ENCODE measurements at regions not wholly inside any gene's neighbourhood (a gene's known extent, or its start where the extent isn't known, plus 50 kb on each side); places are given as distances from the start of the nearest gene placed in this dataset.

DNA sequence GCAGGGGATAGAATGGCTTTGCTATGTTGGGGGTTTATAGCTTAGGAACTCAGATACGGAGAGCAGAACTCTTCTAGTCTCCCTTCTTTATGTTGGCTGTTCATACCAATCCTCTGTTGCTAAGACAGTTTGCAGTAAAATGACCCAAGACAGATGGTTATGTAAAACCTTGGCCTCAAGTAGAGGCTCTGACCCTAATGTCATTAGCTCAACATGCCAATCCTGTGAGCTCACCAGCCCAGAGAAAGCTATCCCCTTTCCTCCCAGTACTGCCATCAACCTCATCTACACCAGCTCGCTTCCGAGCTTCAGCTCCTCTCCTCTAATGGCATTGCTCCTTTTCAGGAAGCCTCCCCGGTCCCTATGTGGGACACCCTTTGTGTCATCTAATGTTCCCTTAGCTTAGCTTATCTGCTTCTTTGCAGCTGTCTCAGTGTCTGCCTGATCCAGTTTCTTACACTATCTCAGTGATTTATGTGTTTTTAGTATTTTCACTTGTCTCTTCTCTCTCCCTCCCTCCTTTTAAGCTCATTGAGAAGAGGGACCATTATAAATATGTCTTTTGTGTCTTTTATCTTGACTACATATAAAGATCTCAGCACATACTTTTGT is 281.3 kb upstream of the CLINT1 start:
- no peak for DNase-seq

DNA sequence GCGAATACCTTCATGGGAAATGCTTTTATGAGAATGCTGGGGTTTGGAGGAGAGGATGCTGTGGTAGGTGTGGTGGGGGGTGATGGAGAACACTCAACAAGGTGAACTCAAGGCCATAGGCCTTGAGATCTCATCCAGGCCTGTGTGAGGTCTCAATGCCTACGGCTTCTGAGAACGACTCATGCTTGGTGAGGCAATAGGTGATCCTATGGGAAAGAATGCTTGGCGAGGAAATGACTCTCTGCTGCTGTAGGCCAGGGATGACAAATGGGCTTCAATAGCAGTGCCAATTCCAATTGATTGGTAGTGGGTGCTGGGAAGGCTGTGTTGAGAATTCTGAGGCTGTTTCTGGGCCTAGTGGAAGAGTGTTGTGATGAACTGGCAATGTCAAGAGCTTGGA is 280.2 kb upstream of the CLINT1 start:
- no peak for DNase-seq

DNA sequence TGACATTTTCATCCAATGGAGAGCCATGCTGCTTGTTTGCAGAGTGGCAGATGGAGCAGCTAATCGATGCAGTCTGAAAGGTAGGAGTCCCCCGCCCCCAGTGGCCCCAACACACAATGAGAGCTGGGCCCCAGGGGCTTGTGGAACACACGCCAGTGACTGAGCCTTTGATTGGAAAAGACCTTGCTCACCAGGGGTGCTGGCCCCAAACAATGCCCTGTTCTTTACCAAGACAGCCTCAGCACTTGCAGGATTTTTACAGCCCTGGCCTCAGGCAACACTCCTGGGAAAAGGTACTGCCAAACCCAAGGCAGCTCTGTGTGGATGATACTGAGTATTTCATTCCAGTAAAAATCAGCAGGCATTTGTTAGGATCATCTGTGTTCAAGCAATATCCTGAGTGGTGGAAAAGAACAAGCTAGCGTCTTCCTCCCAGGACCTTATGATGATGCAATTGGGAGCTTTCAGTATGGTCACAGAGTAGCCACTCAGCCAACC is 276.8 kb upstream of the CLINT1 start:
- DNase-seq = no peak

DNA sequence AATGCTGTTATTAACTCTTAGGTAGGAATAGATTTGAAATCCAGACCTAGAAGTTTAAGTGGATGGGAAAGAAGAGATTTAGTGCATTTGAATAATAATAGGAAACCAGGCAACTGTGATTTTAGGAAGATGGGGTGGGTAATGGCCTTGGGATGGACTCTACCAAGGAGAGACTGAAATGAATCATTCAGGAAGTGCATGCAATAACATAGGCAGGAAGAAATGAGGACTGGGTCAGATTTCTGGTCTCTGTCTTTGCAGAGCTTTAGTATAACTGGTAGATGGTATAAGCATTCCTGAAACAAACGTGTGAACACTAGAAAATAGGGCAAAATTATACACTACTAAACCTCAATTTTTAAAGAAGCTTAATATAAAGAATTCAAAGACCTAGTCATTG is 274.4 kb upstream of the CLINT1 start:
- DNase-seq = no peak

DNA sequence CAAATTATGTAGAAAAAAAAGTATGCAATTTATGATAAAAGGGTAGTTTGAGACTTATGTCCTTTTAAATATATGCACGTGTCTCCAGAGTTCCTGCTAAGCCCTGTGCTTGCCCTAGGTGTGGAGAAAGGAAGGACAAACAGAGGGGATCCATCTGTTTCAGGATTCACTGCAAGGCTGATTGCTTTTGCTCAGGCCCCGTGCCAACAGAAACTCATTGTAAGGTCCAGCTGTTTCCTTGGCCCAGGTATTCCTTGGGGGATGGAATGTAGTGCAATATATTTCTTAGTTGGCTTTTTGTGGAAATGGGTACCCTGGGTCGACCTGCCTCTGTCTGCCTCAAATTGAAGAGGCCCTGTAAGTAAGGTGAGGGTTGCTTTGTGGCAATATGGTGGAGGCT is 268.6 kb upstream of the CLINT1 start:
- DNase-seq = no peak

DNA sequence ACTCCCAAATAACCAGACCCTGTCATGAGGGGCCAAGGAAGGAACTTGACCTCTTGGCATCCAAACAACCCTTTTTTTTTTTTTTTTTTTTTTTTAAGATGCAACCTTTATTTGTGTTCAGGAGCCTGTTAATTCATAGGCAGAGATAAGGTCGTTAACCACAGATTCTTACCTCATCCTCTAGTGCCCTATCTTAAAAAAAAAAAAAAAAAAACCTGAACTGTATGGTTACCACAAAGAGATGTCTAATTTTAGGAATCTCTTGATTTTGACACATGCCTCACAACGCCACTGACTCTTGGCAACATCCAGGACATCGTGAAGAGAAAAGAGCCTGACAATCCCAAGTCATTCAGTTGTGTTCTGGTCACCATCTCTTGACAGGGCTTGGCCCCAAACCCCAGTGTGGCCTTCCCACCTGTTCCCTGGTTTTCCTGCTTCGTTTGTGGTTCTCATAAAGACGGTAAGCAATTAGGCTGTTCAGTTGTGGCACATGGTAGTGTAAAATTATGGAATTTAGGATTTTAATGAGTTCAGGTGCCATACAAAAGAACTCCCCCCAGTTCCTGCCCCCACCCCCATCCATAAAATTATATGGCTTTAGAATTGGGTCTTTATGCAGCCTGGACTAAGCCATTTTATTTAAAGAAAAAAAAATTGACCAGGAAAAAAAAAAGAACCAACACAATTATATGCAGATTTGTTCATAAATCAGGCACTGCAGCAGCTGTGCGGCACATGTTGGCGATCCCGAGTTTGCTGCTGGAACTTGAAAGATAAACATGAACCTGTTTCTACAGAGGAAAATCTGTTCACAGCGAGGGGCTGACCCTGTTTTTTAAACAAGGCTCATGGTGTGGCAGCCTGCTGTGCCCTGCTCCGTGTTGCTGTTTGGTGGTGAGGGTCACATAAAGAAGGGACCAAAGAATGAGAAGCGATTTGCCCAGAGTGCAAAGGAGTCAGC is 267.8 kb upstream of the CLINT1 start:
- no peak for DNase-seq

DNA sequence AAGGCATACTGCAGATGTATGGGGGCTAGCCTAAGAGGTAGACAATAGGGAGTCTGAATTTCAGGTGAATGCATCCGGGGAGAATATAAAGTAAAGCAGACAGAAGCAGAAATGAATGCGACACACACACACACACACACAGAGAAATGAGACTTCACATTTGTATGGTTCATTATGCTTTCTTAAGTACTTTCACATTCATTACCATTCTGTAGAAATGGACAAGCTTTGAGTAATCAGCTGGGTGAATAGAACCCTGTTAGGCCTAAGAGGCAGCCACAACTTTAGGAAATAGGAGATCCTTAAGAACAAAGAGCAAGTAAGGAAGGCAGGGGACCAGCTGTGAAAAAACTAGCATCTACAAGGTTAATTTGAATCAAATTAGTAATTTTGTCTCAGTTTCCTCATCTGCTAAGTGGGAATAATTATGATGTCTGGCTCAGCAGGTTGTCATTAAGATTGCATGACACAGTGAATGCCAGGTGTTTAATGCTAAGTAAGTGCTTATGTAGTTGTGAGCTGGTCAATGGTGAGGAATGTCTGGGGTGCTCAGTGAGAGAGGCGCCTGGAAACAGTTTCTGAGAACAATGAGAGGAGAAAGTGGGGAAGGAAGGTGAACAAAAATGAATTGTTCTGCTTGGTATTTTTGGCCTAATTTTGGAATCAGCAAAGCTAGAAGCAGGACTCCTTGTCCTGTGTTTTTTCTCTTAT is 265.8 kb upstream of the CLINT1 start:
- no peak for DNase-seq

DNA sequence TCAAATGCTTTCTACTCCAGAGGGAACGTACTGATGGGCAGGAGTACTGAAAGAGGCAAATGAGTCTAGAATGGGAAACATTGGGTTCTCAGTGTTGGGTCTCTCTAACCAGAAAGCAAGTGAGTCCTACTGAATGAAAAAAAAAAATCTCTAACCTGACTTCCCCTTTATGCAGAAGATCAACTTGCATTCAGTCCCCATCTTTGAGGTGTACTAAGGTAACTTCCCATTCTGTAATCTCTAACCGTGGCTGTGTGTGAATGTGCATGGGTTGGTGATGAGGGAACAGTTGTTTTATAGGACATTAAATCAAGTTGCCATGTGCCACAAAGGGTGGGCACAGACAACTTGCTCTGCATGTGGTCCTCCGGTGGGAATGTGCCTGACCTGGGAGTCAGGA is 264.6 kb upstream of the CLINT1 start:
- DNase-seq = no peak

DNA sequence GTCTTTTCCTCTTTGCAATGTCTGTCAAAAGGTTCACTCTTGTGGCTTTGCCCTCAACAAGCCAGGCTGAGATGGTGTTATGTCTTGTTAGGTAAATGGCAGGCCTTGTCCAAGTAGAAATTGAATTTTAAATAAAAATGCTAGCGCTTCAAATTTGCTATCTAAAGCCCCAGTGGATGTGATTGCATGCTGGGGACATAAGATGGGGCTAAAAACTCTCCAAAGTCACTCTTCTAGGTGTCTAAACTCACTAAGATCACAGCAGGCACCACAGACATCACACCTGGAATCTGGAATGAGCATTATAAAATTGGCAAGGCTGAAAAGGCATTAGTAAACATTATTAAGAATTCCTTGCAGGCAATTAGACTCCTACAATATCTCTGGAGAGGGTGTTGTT is 262.7 kb upstream of the CLINT1 start:
- DNase-seq = no peak

DNA sequence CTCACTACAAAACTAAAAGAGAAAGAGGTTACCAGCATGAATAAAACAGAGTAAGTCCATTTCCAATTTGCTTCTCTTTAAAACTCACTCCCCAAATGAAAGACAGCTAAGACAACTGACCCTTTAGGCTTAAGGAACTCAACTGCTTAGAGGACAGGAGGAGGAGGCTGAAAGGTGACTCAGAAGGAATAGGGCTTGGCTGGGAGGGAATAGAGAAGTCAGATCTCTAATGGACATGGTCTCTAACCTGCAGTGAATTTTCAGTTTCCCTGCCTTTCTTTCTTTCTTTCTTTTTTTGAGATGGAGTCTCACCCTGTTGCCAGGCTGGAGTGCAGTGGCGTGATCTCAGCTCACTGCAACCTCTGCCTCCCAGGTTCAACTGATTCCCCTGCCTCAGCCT is 261.8 kb upstream of the CLINT1 start:
- no peak for DNase-seq

DNA sequence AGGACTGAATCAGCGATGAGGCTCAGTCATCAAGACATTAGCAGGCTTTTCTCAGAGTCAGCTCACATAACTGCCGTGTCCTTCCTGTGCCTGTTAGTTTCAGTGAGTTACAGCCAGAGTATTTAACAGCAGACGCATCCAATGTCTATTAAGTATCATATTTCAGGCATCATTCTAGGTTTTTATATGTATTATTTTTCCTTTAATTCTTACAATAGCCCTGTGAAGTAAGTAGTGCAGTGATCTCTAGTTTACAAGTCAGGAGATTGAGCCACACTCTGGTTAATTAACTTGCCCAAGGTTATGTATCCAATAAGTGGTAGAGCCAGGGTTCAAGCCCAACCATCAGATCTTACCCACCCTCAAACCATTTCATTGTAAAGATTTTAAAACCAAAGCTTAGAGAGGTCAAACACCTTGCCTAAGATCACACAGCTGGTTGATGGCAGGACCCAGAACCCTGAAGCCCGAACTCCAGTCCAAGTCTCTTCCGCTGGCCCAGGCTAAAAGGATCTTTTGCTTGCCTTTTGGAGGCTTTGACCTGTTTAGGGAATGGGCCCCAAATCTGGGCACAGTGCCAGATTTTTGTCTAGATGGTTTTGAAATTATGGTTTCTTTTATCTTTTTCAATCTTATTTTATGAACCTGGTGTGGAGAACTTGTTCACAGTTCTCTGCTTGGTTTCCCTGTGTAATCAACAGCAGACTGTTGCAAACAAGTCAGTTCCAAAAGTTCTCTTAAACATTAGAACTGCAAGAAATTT is 261.2 kb upstream of the CLINT1 start:
- no peak for DNase-seq

DNA sequence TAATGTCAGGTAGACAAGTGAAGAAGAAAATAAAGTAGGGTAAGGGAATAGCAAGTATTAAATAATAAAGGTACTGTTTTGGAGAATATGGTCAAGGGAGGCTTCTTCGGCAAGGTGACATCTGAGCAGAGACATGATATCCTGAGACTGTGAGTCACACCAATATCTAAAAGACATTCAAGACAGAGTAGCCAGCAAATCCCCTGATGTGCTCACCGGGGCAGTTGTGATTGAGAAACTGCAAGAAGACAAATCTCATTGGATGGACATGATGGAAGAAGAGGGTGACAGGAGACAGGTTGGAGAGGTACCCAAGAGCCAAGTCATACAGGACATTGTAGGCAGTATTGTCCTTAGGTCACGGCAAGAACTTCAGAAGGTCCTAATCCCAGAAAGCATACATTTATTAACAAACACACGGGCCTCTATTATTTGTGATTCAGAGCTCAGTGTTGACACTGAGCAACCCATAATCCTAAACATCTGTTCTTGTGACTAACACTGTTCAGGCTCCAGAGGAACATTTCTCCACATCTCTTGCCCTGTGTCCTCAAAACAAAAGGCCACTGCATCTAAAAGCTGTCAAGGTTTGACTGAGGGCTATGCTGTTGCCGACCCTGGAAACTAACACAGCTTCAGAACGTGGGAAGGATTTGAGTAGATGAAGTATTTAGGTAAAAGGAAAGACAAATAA is 258.7 kb upstream of the CLINT1 start:
- no peak for DNase-seq

DNA sequence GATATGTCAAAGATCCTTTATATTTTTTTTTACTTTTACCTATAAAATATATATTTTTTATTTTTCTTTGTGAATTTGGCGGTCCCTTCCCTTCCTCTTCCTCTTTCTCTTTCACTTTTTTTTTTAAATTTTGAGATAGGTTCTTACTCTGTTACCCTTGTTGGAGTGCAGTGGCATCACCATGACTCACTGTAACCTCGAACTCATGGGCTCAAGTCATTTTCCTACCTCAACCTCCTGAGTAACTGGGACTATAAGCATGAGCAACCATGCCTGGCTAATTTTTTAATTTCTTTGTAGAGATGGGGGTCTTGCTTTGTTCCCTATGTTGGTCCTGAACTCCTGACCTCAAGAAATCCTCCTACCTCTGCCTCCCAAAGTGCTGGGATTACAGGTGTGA is 258.0 kb upstream of the CLINT1 start:
- no peak for DNase-seq

DNA sequence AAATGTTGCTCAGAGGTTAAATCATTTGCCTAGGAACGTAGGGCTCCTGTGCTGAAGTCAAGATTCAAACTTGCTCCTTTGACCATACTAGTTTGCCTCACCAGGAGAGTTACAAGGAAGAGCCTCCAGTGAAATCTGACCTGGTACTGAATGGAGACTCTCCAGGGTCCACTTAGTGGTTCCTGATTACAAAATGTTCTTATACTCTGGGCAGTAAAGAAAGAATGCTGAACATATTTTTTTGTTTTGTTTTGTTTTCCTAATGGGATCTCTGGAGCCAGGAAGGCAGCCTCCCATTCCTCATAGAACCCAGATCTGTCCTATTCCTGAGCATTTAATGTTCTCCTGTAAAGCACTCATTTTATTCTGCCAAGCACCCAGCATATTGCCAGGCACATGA is 256.5 kb upstream of the CLINT1 start:
- no peak for DNase-seq

DNA sequence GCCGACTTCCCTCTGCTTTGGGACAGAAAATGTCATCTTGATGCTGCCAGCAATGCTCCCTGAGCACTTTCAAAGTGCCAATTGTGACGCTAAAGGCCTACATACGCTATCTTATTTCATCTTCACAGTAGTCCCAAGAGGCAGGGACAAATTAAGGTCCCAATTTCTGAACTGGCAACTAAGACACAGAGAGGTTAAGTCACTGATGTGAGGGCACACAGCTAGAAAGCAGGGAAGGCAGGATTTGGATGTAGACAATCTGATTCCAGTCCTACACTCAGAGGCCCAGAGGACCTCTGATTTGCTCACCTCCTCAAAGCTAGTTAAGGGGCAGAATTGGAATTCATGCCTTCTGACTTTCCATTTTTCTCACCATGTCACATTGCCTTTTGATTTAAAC is 249.2 kb upstream of the CLINT1 start:
- DNase-seq = no peak

DNA sequence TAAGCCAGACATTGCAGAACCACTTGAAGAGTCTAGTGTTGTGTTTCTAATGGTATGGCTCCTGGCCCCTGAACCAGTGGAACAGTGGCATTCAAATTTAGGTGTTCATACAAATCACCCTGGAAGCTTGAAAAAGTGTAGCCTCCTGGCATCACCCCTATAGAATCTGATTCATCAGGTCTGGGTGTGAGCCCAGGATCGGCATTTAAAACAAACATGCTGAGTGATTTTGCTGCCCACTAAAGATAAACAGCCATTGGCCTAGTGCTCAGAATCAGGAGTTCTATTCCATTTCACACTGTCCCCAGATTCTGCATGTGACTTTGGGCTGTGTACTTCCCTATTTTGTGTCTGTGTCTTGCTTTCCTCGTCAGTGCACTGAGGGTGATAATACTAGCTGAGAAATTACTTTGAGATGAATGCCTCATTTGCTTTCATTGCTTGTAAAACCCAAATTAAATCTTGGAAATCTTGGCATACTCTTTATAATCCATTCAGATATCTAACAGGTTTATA is 241.5 kb upstream of the CLINT1 start:
- no peak for DNase-seq

DNA sequence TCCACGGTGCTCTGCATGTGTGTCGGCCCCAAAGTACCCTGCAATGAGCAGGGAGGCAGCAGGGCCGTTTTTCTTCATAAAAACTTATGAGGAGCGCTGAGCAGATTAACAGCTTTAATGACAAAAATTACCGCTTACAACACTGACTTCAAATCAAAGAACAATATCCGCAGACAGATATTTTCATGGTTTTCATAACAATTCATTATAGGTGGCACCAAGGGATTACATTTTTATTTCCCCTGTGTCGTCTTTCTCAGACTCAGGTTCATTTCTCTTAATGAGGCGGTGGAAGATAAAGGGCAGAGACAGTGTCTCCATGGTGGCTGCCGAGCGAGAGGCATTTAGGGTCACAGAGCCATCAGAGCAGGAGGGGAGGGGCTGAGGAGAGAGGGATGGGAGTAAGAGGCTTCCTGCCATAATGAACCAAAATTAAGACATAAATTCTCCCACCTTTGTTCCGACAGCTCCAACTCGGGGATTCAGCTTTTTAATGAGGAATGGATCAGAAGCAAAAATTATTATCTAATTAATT is 240.7 kb upstream of the CLINT1 start:
- DNase-seq = no peak

DNA sequence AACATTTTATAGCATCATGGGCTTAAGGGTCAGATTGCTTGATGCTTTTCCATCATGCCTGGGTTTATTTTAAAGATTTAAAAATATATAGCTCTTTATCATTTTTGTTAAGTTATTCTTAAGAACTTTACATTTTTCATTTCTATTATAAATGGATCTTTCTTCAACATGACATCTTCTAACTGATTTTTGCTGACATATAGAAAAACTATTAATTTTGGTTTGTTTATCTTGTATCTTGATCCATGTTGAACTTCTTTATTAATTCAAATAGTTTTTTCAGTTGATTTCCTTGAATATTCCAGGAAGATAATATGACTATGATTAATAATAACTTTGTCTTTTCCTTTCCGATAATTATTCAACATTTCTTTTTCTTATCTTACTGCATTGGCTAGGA is 237.9 kb upstream of the CLINT1 start:
- no peak for DNase-seq

DNA sequence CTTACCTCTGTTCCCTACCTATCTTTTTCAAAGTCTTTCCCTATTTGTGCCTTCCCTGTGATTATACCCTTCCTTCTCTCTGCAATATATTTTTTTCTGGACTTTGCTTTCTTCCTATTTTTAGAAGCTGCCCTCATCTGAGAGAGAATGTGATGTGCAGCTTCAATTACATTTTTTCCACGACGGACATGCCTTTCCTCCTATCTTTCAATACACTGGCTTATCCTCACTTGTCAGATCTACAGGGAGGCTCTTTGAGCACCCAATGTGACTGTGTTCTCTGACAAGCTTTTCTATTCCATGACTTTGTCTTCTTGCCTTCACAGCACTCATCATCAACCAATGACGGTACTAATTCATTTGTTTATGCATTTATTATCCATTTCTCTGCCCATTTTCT is 227.9 kb upstream of the CLINT1 start:
- no peak for DNase-seq

DNA sequence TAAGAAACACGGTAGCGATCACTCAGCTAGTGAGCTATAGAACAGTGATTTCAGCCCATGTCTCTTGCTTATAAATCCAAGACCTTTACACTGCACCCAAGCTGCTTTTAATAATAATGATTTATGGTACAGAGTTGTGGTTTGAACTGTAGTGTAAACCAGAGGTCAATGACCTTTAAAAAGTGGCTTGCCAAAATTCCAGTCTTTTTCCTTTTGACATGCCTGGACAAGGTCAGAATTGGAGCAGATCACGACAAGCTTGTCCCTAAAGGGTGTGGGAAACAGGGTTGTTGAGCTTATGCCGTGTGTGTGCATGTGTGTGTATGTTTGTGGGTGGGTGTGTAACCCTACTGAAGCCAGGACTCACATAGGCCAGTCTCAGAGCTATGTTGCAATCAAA is 225.3 kb upstream of the CLINT1 start:
- no peak for DNase-seq

DNA sequence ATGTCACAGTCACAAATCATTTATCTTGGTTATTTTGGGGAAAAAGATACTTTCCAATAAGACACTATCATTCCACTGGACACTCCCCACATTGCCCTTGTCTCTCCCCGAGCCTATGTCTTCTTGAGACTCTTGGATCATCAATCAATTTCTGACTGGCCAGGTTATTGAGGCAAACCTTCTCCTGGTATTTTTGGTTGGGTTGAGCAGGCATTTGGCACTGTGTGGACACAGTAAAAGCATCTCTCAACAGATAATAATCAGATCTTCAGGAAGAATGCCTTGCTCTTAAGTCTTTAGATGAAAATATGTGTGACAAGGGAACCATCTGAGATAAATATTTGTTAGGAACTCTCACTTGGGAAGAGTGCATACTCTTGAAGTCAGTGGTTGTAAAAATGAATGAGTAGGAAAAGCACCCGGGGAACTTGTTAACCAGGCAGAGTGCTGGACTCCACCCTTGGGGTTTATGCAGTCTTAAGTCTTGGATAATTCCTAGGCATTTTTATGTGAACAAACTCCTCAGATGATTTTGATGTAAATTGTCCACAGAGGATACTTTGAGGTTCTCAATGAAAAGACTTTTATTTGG is 223.8 kb upstream of the CLINT1 start:
- DNase-seq = no peak

Data from activated CD8-positive, alpha-beta memory T cell treated with anti-CD3 and anti-CD28 coated beads for 24 hours (primary cell).